Eye (tissue), 1 donor: ENCODE measurements at regions not wholly inside any gene's neighbourhood (a gene's known extent, or its start where the extent isn't known, plus 50 kb on each side); places are given as distances from the start of the nearest gene placed in this dataset.

ENCODE experiments used
- DNase-seq: peaks from one replicate; pipeline ENCODE4 v3.0.0-alpha.2; 2015

GRCh38 chr12:126347421-126347820 is 1282.2 kb downstream of the AACS start:
- DNase-seq, result no peak

- DNase-seq, result no peak
Measured at GRCh38 chr12:126349383-126349782, 1284.1 kb downstream of the AACS start.

GRCh38 chr12:126353604-126354003 is 1288.4 kb downstream of the AACS start:
- no peak for DNase-seq

- no peak for DNase-seq
Measured at GRCh38 chr12:126354633-126355032, 1289.4 kb downstream of the AACS start.

- DNase-seq, result no peak
Measured at GRCh38 chr12:126355346-126355745, 1290.1 kb downstream of the AACS start.

- no peak for DNase-seq
Measured at GRCh38 chr12:126358806-126359205, 1293.6 kb downstream of the AACS start.

- no peak for DNase-seq
Measured at GRCh38 chr12:126359216-126359615, 1294.0 kb downstream of the AACS start.

- no peak for DNase-seq
Measured at GRCh38 chr12:126361804-126362203, 1296.6 kb downstream of the AACS start.

- no peak for DNase-seq
Measured at GRCh38 chr12:126362493-126362892, 1297.3 kb downstream of the AACS start.

- DNase-seq, result no peak
Measured at GRCh38 chr12:126362964-126363363, 1297.7 kb downstream of the AACS start.

GRCh38 chr12:126369487-126370463 is 1304.5 kb downstream of the AACS start:
- DNase-seq, result no peak

- DNase-seq, result no peak
Measured at GRCh38 chr12:126383506-126383905, 1318.3 kb downstream of the AACS start.

GRCh38 chr12:126384026-126384564 is 1318.9 kb downstream of the AACS start:
- DNase-seq, result no peak

GRCh38 chr12:126385785-126386184 is 1320.5 kb downstream of the AACS start:
- no peak for DNase-seq

- peak; percentile 33 for DNase-seq
Measured at GRCh38 chr12:126389220-126389841, 1324.1 kb downstream of the AACS start.

GRCh38 chr12:126389961-126390360 is 1324.7 kb downstream of the AACS start:
- DNase-seq, result no peak

- DNase-seq, result no peak
Measured at GRCh38 chr12:126390969-126391566, 1325.8 kb downstream of the AACS start.

GRCh38 chr12:126396536-126396935 is 1331.3 kb downstream of the AACS start:
- DNase-seq, result no peak

- peak; percentile 42 for DNase-seq
Measured at GRCh38 chr12:126397071-126397581, 1331.9 kb downstream of the AACS start.

GRCh38 chr12:126397660-126398059 is 1332.4 kb downstream of the AACS start:
- DNase-seq, result no peak

- DNase-seq, result no peak
Measured at GRCh38 chr12:126400831-126401230, 1335.6 kb downstream of the AACS start.

- DNase-seq, result no peak
Measured at GRCh38 chr12:126404293-126404881, 1339.2 kb downstream of the AACS start.

- DNase-seq, result no peak
Measured at GRCh38 chr12:126418400-126418799, 1353.2 kb downstream of the AACS start.
